ENCODE measurements at regions not wholly inside any gene's neighbourhood (a gene's known extent, or its start where the extent isn't known, plus 50 kb on each side); places are given as distances from the start of the nearest gene placed in this dataset.

- H2BK12ac ChIP-seq (ENCODE audit: low read depth, low read length): no peak overlapping the region
- POLR2A ChIA-PET (ENCODE audit: partially characterized antibody): no interaction called here
- no peaks in the 10 kb centered on the region; a peak in 1 of 4 replicates for H3K9me3 ChIP-seq (ENCODE audit: insufficient read depth in 2 of 2, low read depth in 1 of 2, low read length in 1 of 2)
- DNase-seq (ENCODE audit: low read depth in 1 of 2, low spot score in 2 of 2) (no peak), FAIRE-seq (no peak)
- no peaks in the 10 kb centered on the region for H3K79me1 ChIP-seq (ENCODE audit: low read depth, low read length)
- CTCF ChIA-PET (ENCODE audit: partially characterized antibody): no interaction called here
- TF ChIP-seq TEAD4 (IDR thresholded peaks at IDR 0.05; ENCODE audit: low read depth, low read length): no peak
- no peak for TF ChIP-seq GTF2F1 (IDR thresholded peaks at IDR 0.05; ENCODE audit: borderline replicate concordance, low read depth, low read length)
- H3K14ac ChIP-seq (ENCODE audit: insufficient read length): no peak overlapping the region
- 80% methylated on average over 3 of the region's 3 CpGs; no CpG with 5 or more reads in 1 of the 2 experiments for WGBS, 2 experiments (ENCODE audit: extremely low coverage in 1 of 2, insufficient coverage in 1 of 2, insufficient read length in 1 of 2, insufficient replicate concordance in 2 of 2, low coverage in 1 of 2, low lambda C conversion rate in 2 of 2, missing lambda C conversion rate in 1 of 2)
- H4K91ac ChIP-seq (replicated peaks; ENCODE audit: insufficient read length, low read length): no peak overlapping the region
- no peaks in the 10 kb centered on the region for H3K79me2 ChIP-seq (ENCODE audit: control insufficient read depth in 1 of 2, insufficient read depth in 2 of 2, low read length in 2 of 2)
- H2BK15ac ChIP-seq (ENCODE audit: low read length): no peak overlapping the region
- H2BK5ac ChIP-seq (ENCODE audit: low read depth, low read length): no peak overlapping the region
- H3K9ac ChIP-seq (replicated peaks in 1 of 4; ENCODE audit: extremely low read depth in 1 of 4, low read depth in 3 of 4, low read length in 3 of 4): no peak overlapping the region
- no peak overlapping the region for H3K56ac ChIP-seq (replicated peaks; ENCODE audit: insufficient read length, low read depth, low read length)
- no peak overlapping the region for H2BK20ac ChIP-seq (ENCODE audit: low read length)
- H4K8ac ChIP-seq (ENCODE audit: extremely low read depth, insufficient read depth, low read length): no peak overlapping the region
- no peaks in the 10 kb centered on the region; a peak in 1 of 7 replicates for H3K27me3 ChIP-seq (replicated peaks in 1 of 4; ENCODE audit: control insufficient read depth in 3 of 4, extremely low read depth in 1 of 4, insufficient read depth in 3 of 4, low read length in 3 of 4)
- no peak overlapping the region for H2AFZ ChIP-seq (ENCODE audit: low read length)
- no peaks in the 10 kb centered on the region for H4K20me1 ChIP-seq (replicated peaks in 1 of 2; ENCODE audit: control insufficient read depth in 1 of 2, insufficient read depth in 2 of 2, low read length in 2 of 2)
- H2AK5ac ChIP-seq (ENCODE audit: low read depth, low read length): no peak overlapping the region
- H3K23ac ChIP-seq (ENCODE audit: insufficient read length): no peak overlapping the region
- H3K36me3 ChIP-seq (ENCODE audit: control insufficient read depth in 2 of 4, insufficient read depth in 4 of 4, low read length in 3 of 4): no peaks in the 10 kb centered on the region
- no peak overlapping the region for H3K18ac ChIP-seq (ENCODE audit: extremely low read depth, low read length)
- no peak overlapping the region for H3K27ac ChIP-seq (ENCODE audit: low read depth, low read length)
- no peaks in the 10 kb centered on the region; the same call in 1 of the 2 replicates for H3K23me2 ChIP-seq (ENCODE audit: low read depth, low read length)
- no peak overlapping the region for H2BK120ac ChIP-seq (replicated peaks; ENCODE audit: low read depth, low read length)
- no peak overlapping the region for H3K4ac ChIP-seq (replicated peaks; ENCODE audit: insufficient read length, low read depth, low read length)
- no peaks in the 10 kb centered on the region for H3K4me1 ChIP-seq (replicated peaks in 1 of 4; ENCODE audit: control insufficient read depth in 3 of 4, insufficient read depth in 4 of 4, low read length in 3 of 4)
- H3K4me3 ChIP-seq (ENCODE audit: extremely low read depth in 1 of 4, insufficient read depth in 2 of 4, low read depth in 3 of 4, low read length in 4 of 4): no peak overlapping the region
- H4K5ac ChIP-seq (ENCODE audit: insufficient read length, low read depth, low read length): no peak overlapping the region
- H3K4me2 ChIP-seq (ENCODE audit: insufficient read depth in 1 of 2, low read depth in 2 of 2, low read length in 2 of 2): no peak overlapping the region
These were observed 276.5 kb upstream of the FN1 start for GRCh38 chr2:215712219-215712868.

Data from H1 (cell line).